Endothelial cell of umbilical vein (primary cell): ENCODE measurements at regions not wholly inside any gene's neighbourhood (a gene's known extent, or its start where the extent isn't known, plus 50 kb on each side); places are given as distances from the start of the nearest gene placed in this dataset.

Experiments
- BruUV-seq: library from RNA; stranded (reverse); fragments of 400-500 nt; replicated peaks from 2 replicates; lab custom pipeline; 2021; lab: Mats Ljungman, UMichigan
- CTCF ChIA-PET: fragments of 300-600, 350-600 bp; sonication (Branson Sonifier 250); formaldehyde crosslinking; loops from one replicate; lab custom pipeline; 2021; ENCODE audit warnings: antibody characterized with exemption, inconsistent platforms; lab: Charles Lee
- POLR2A ChIA-PET: fragments of 300-600, 350-600 bp; sonication (Branson Sonifier 250); formaldehyde crosslinking; loops from one replicate; lab custom pipeline; 2021; ENCODE audit warnings: antibody characterized with exemption, inconsistent platforms; lab: Charles Lee
- DNase-seq: peaks from one replicate; pipeline ENCODE4 v3.0.0-alpha.2; 2011; ENCODE audit warnings: low read depth, low spot score
- FAIRE-seq: peaks from 2 replicates; lab custom pipeline; 2011; peaks lifted over from hg19 to GRCh38; lab: Jason Lieb, UNC
- H2AFZ ChIP-seq: 2 replicates; pipeline ENCODE4 v1.6.0; 2012; ENCODE audit warnings: low read depth, low read length, control low read depth, inconsistent platforms
- H3K27ac ChIP-seq: 2 replicates; pipeline ENCODE4 v1.5.1; 2011; ENCODE audit warnings: low read depth, mild to moderate bottlenecking, control low read depth, low read length, moderate library complexity; ENCODE audit not compliant: insufficient read depth
- H3K27me3 ChIP-seq, 2 experiments: 2 replicates each; pipeline versions ENCODE4 v1.6.0 to v1.6.1; 2011; ENCODE audit warnings: low read length in 2 of 2, mixed read lengths in 1 of 2; ENCODE audit not compliant: control insufficient read depth in 2 of 2, insufficient read depth in 2 of 2
- H3K36me3 ChIP-seq, 2 experiments: 2 replicates in 1 of 2; 3 replicates in 1 of 2; pipeline ENCODE4 v1.5.1; 2011; ENCODE audit warnings: low read length in 2 of 2, mild to moderate bottlenecking in 1 of 2, moderate library complexity in 1 of 2; ENCODE audit not compliant: control insufficient read depth in 2 of 2, insufficient read depth in 2 of 2; ENCODE audit errors: extremely low read depth in 1 of 2
- H3K4me1 ChIP-seq: 3 replicates; pipeline ENCODE4 v1.5.1; 2011; ENCODE audit warnings: mild to moderate bottlenecking, low read length; ENCODE audit not compliant: control insufficient read depth, insufficient read depth; ENCODE audit errors: extremely low read depth
- H3K4me2 ChIP-seq: 2 replicates; pipeline ENCODE4 v1.6.1; 2011; ENCODE audit warnings: low read length, control low read depth, mixed read lengths; ENCODE audit not compliant: insufficient read depth
- H3K4me3 ChIP-seq, 3 experiments: fragments of 200-600 bp in 1 of 3; sonication (generic), shearing (Covaris generic) in 1 of 3; replicated peaks in 1 of 3; 2 replicates each; pipeline ENCODE4 v1.5.1; 2011 to 2016; ENCODE audit warnings: control low read depth in 3 of 3, low read length in 3 of 3, mild to moderate bottlenecking in 2 of 3, inconsistent platforms in 1 of 3, low read depth in 1 of 3, moderate library complexity in 1 of 3; ENCODE audit not compliant: insufficient read depth in 1 of 3
- H3K79me2 ChIP-seq: 2 replicates; pipeline ENCODE4 v1.6.0; 2012; ENCODE audit warnings: low read length, inconsistent platforms; ENCODE audit not compliant: control insufficient read depth, insufficient read depth
- H3K9ac ChIP-seq: replicated peaks from 2 replicates; pipeline ENCODE3; 2011; ENCODE audit warnings: low read length, control low read depth; ENCODE audit not compliant: insufficient read depth; ENCODE audit errors: extremely low read depth
- H3K9me1 ChIP-seq: replicated peaks from 3 replicates; pipeline ENCODE4 v1.6.0; 2011; ENCODE audit warnings: mild to moderate bottlenecking, low read length; ENCODE audit not compliant: control insufficient read depth, insufficient read depth; ENCODE audit errors: extremely low read depth
- H3K9me3 ChIP-seq: replicated peaks from 2 replicates; pipeline ENCODE4 v1.5.1; 2012; ENCODE audit warnings: low read length, inconsistent platforms; ENCODE audit not compliant: control insufficient read depth, insufficient read depth
- H4K20me1 ChIP-seq: replicated peaks from 2 replicates; pipeline ENCODE3; 2011; ENCODE audit warnings: mild to moderate bottlenecking, low read length; ENCODE audit not compliant: control insufficient read depth, insufficient read depth; ENCODE audit errors: extremely low read depth
- EZH2 ChIP-seq: IDR thresholded peaks from 2 replicates; pipeline ENCODE4 v1.6.1; 2012; ENCODE audit warnings: borderline replicate concordance, low read depth, mild to moderate bottlenecking, moderate library complexity, low read length, inconsistent platforms; ENCODE audit not compliant: severe bottlenecking
- FOS ChIP-seq: IDR thresholded peaks from 2 replicates; pipeline ENCODE4 v1.6.1; 2011; ENCODE audit warnings: mild to moderate bottlenecking, low read length, moderate library complexity, borderline replicate concordance; ENCODE audit not compliant: insufficient read depth
- GATA2 ChIP-seq: IDR thresholded peaks from 2 replicates; pipeline ENCODE4 v1.7.0; 2011; ENCODE audit warnings: low read depth, mild to moderate bottlenecking, moderate library complexity, mixed read lengths, low read length; ENCODE audit not compliant: insufficient read length, insufficient read depth
- JUN ChIP-seq: IDR thresholded peaks from 2 replicates; pipeline ENCODE4 v1.6.1; 2011; ENCODE audit warnings: borderline replicate concordance, low read depth; ENCODE audit not compliant: insufficient read length, insufficient read depth
- MYC ChIP-seq: IDR thresholded peaks from one replicate; pipeline ENCODE4 v1.6.1; 2011; ENCODE audit warnings: mild to moderate bottlenecking, low read depth, low read length
- POLR2A ChIP-seq: IDR thresholded peaks from 2 replicates; pipeline ENCODE4 v1.6.1; 2012; ENCODE audit warnings: low read depth, mild to moderate bottlenecking, control low read depth, low read length
- POLR2AphosphoS5 ChIP-seq: IDR thresholded peaks from 2 replicates; pipeline ENCODE4 v1.6.1; 2012; ENCODE audit warnings: low read depth, mild to moderate bottlenecking, control low read depth, low read length, moderate library complexity; ENCODE audit not compliant: insufficient read depth
- dilution Hi-C: fragments of 300-500 bp; cut with MboI; formaldehyde crosslinking; loops from one replicate; pipeline ENCODE4 v1.15.0; 2019; ENCODE audit warnings: low sequenced_read_pairs; ENCODE audit not compliant: extremely low pct_ligation_motif_present
- intact Hi-C: fragments of 100-400 bp; cut with micrococcal nuclease; formaldehyde crosslinking; loops from one replicate; pipeline ENCODE4 v1.10.0; 2022
- TF ChIP-seq, protein P1 (sequence below): IDR thresholded peaks from 2 replicates; pipeline ENCODE4 v1.6.1; 2011; ENCODE audit not compliant: insufficient read depth, insufficient read length
- TF ChIP-seq, protein P2 (sequence below), 2 donors: IDR thresholded peaks; 1 replicate in 1 of 2; 2 replicates in 1 of 2; pipeline ENCODE4 v1.5.1; 2011; ENCODE audit warnings: low read length in 2 of 2, mild to moderate bottlenecking in 2 of 2, moderate library complexity in 2 of 2, control low read depth in 1 of 2, inconsistent platforms in 1 of 2, low read depth in 1 of 2; ENCODE audit not compliant: insufficient read depth in 1 of 2; ENCODE audit errors: extremely low read depth in 1 of 2

DNA sequence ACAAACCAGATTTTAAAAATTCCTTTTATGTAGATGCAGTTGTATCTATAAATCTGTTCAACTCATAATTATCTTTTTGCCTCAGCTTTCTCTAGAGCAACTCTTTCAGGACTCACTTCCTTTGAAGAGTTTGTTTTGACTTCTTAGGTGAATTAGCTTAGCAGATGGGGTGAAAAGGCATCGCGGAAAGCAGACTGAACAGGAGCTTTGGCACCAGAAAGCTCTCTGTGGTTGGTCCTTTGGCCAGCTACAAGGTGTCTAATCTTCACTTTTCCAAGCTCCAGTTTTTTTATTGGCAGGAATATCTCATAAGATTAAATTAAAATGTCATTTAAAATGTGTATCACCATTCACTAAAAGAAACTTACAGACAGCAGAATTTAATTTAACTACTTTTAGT lies 60.6 kb upstream of the KLF12 start:
- no TSS peak for BruUV-seq
- ChIA-PET CTCF (interaction anchor here (1.2 kb wide), 1 partner anchor 11 kb away, joined by 3 read pairs; no protein-coding TSS in a partner anchor), POLR2A (no interaction called here)
- Histone ChIP-seq H3K9me1 (no peaks in the 10 kb centered on the region), H3K27ac (no peak overlapping the region), H3K4me3 (no peak overlapping the region), H3K36me3 (no peaks in the 10 kb centered on the region), H3K9me3 (no peaks in the 10 kb centered on the region), H3K4me2 (no peak overlapping the region), H4K20me1 (no peaks in the 10 kb centered on the region), H3K4me1 (peaks cover 19% of the 10 kb centered on the region), H3K79me2 (no peaks in the 10 kb centered on the region), H2AFZ (no peak overlapping the region), H3K9ac (no peak overlapping the region), H3K27me3 (no peaks in the 10 kb centered on the region)
- intact Hi-C loops (no loop called here), dilution Hi-C loops (no loop called here)
- no peak for DNase-seq
- no peak for FAIRE-seq
- TF ChIP-seq, protein P1, sequence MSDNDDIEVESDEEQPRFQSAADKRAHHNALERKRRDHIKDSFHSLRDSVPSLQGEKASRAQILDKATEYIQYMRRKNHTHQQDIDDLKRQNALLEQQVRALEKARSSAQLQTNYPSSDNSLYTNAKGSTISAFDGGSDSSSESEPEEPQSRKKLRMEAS: no peak
- no peak for TF ChIP-seq JUN
- TF ChIP-seq EZH2: no peak
- TF ChIP-seq FOS: no peak
- no peak for TF ChIP-seq GATA2
- TF ChIP-seq POLR2AphosphoS5: no peak
- TF ChIP-seq, protein P2, sequence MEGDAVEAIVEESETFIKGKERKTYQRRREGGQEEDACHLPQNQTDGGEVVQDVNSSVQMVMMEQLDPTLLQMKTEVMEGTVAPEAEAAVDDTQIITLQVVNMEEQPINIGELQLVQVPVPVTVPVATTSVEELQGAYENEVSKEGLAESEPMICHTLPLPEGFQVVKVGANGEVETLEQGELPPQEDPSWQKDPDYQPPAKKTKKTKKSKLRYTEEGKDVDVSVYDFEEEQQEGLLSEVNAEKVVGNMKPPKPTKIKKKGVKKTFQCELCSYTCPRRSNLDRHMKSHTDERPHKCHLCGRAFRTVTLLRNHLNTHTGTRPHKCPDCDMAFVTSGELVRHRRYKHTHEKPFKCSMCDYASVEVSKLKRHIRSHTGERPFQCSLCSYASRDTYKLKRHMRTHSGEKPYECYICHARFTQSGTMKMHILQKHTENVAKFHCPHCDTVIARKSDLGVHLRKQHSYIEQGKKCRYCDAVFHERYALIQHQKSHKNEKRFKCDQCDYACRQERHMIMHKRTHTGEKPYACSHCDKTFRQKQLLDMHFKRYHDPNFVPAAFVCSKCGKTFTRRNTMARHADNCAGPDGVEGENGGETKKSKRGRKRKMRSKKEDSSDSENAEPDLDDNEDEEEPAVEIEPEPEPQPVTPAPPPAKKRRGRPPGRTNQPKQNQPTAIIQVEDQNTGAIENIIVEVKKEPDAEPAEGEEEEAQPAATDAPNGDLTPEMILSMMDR (IDR thresholded peaks at IDR 0.05; ENCODE audit: extremely low read depth in 1 of 2, insufficient read depth in 1 of 2, low read depth in 1 of 2, low read length in 2 of 2): no peak
- TF ChIP-seq POLR2A: no peak
- TF ChIP-seq MYC: no peak
